Amniotic epithelial cell (primary cell): ENCODE measurements at regions not wholly inside any gene's neighbourhood (a gene's known extent, or its start where the extent isn't known, plus 50 kb on each side); places are given as distances from the start of the nearest gene placed in this dataset.
"Not testable (repeated sequence)": the region's sequence is repeated elsewhere in the genome, so short reads cannot be mapped to it uniquely, and the experiment has no call there.

Experiments used
- DNase-seq: peaks from one replicate; pipeline ENCODE4 v3.0.0-alpha.2; 2010; ENCODE audit warnings: low read depth

DNA sequence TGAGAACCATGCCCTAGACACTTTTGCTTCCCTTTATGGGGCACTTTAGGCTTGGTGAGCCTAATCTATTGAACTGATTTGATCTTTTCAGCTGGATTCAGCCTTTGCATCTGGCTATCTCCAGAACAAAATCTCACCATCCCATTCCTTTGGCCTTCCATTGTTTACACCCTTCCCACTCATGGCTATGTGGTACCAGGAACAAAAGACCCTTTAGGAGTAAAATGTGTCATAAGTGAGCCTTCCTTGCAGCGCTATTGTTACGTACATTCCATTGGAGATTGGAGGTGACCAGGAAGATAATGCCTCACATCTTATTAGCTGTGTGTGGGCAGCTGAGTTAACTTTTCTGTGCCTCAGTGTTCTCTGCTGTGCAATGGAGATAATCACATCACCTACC, 188.4 kb downstream of the SATB1 start:
- DNase-seq, result no peak

GRCh38 chr3:18234717-18235335, 190.3 kb downstream of the SATB1 start:
- no peak for DNase-seq

DNA sequence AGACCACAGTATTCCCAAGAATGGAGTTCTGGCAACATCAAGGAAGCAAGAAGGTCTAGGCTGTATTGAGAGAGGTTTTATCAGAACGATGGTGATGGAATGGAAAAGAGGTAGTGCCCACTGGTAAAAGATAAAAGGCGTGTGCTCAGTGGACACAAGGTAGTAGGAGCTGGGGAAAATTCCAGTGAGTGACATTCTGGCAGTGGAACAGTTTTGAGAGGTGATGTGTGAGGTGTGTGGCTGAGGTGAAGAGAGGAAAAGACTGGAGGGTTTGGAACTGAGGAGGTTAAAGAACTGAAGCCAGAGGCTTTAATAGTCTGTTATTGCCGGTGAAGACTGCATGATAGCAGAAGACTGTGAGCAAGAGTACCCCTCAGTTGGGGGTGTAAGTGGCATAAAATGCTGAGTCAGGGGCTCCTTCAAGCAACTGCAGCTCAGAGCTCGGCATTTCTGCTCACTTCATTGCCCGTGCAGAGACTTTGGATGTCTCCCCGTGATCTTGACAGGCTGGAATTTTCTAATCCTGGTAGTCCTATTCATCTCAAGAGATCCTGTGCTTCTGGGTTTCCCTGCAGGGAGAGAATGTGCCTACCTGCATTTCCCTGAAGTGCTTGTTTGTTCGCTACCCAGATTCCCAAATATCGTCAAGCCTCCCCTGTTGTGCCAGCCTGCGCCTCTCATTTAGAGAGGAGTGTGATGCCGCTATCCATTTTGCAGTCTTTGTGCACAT, 191.0 kb downstream of the SATB1 start:
- no peak for DNase-seq

- DNase-seq, result no peak
Measured at GRCh38 chr3:18232317-18232716, 192.8 kb downstream of the SATB1 start.

GRCh38 chr3:18228060-18228459, 197.1 kb downstream of the SATB1 start:
- no peak for DNase-seq

- DNase-seq, result no peak
Measured at GRCh38 chr3:18225709-18226108, 199.4 kb downstream of the SATB1 start.

DNA sequence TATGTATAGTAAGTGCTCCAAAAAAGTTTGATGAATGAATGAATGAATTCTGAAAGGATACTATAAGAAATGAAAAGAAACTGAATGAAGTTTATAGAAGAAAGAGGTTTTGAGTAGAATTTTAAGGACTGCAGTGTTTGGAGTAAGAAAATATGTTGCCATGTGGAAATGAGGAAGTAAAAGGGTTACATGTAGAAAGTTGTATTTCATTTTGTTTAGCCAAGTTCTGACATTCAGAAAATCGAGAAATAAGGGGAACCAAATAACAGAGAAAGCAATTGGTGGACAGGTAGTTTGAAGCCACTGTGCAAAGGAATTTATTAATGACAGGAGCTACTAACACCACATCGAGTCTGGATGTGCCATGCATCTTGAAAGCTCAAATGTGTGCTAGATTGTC, 200.7 kb downstream of the SATB1 start:
- no peak for DNase-seq

- no peak for DNase-seq
Measured at GRCh38 chr3:18223974-18224373, 201.2 kb downstream of the SATB1 start.

- DNase-seq, result no peak
Measured at GRCh38 chr3:18223571-18223970, 201.6 kb downstream of the SATB1 start.

DNA sequence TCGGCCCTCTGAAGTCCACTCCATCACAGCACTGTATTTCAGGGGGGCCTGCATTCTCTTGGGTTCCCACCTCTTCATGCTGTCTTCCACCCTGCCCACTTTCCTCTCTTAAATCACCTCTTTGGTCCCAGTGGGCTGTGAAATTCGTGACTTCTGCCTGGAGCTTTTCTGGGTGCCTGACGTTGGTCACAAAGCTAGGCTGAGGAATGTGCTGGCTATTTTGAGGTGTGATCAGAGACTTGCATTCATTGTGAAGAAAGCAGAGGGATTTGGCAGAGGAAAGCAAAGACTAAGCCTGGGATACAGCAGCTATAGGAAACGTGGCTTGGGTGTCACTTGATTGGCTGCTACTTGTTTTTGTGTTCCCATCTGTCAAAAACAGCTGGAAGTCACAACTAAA, 202.5 kb downstream of the SATB1 start:
- no peak for DNase-seq

DNA sequence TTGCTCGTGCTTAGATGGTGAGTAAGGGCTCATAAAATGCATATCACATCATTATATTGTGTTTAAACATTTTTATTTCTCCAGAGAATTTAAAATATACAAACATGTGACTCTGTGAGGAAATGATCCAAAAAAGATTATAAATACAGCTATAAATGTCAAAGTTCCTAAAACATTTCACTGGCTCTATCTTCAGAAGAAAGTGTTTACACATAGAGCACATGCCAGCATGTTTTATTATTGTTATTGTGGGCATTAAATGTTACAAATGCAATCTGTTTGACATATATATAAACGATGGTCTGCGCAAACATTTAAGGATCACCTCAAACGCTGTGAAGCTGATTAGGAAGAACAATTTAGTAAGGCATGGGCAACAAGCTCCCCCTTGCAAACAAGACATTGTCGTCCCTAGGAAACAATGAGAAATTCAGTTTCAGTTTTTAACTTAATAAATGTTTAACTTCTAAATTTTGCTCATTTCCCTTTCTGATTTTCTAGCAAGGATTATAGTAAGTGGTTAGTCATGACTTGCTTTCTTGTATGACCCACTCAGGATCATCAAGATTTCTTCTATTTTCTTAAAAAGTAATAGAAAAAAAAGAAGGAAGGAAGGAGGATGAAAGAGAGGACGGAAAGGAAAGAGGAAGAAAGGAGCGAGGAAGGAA, 207.5 kb downstream of the SATB1 start:
- no peak for DNase-seq

- no peak for DNase-seq
Measured at GRCh38 chr3:18216996-18217395, 208.1 kb downstream of the SATB1 start.

GRCh38 chr3:18215639-18216038, 209.5 kb downstream of the SATB1 start:
- no peak for DNase-seq

GRCh38 chr3:18211116-18211515, 214.0 kb downstream of the SATB1 start:
- no peak for DNase-seq

GRCh38 chr3:18208856-18209255, 216.3 kb downstream of the SATB1 start:
- DNase-seq, result no peak

DNA sequence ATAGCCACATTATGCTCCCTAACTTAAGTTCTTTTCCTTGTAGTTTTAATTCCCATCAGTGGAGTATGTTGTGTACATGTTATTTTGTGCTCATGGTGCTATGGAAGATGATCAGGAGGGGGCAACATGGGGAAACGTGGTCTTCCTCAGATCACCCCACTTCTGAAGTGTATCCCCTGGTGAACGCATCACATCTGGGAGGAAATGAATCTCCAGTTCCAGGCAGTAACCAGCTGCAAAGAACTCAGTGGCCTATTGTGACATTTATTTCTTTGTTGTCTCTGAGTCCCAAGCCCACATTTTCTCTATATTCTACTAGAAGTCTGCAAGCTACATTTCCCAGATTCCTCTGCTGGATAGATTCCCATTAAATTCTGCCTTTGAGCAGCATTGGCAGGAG, 217.0 kb downstream of the SATB1 start:
- no peak for DNase-seq

- no peak for DNase-seq
Measured at GRCh38 chr3:18207226-18207625, 217.9 kb downstream of the SATB1 start.

- not testable (repeated sequence) for DNase-seq
Measured at GRCh38 chr3:18205701-18206100, 219.4 kb downstream of the SATB1 start.

DNA sequence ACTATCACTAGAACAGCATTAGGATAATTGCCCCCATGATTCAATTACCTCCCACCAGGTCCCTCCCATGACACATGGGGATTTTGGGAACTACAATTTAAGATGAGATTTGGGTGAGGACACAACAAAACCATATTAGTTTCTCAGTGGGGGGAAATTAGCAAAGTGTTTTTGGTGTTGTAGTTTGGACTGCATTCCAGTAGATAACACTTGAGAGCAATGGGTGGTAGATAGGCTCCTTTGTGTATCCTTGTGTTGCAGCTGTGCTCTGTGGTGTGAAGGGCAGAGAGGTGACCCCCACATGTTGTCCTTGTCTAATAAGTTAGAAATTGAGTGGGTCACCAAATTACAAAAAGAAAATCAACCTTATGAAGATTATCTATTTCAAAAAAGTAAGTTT, 223.8 kb downstream of the SATB1 start:
- no peak for DNase-seq

- no peak for DNase-seq
Measured at GRCh38 chr3:18199757-18200156, 225.4 kb downstream of the SATB1 start.

DNA sequence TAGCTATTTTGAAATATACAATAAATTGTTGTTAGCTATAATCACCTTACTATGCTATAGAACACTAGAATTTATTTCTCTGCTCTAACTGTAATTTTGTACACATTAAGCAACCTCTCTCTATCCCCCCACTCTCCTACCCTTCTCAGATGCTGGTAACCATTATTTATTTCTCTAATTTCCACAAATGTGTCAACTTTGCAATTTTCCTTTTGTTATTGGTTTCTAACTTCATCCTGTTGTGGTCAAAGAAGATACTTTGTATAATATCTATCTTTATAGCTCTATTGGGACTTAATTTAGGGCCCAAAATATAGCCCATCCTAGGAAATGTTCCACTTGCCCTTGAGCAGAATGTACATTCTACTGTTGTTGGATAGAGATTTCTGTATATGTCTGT, 229.3 kb downstream of the SATB1 start:
- DNase-seq, result no peak

DNA sequence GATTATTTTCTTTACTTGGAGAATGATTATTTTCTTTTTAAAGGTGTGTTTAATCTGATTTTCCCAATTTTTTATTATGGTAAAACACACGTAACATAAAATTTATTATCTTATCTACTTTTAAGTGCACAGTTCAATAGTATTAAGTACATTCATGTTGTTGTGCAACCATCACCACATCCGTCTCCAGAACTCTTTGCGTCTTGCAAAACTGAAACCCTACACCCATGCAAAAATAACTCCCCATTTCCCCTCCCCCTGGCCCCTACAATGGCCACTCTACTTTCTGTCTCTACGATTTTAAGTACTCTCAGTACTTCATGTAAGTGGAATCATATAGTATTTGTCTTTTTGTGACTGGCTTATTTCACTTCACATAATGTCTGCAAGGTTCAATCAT, 230.7 kb downstream of the SATB1 start:
- no peak for DNase-seq

DNA sequence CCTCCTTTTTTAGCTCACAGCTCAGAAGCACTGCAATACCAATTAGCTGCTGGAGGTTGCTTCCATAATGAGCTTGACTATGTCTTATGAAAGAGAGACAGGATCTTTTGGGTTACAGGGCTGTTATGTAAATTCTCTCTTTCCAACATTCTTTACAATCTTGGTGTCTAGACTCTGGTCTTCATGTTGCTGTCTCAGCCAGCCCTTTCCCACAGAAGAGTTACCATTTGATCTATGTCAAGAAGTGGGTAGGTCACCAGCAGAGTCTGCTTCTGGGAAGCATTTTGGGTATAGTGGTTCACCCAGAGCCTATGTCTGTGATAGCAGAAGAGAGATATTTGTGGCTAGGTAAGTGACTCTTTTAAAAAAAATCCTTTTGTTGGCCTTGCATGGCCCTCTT, 234.5 kb downstream of the SATB1 start:
- no peak for DNase-seq
